Activated CD8-positive, alpha-beta T cell treated with anti-CD3 and anti-CD28 coated beads for 36 hours (primary cell): ENCODE measurements at regions not wholly inside any gene's neighbourhood (a gene's known extent, or its start where the extent isn't known, plus 50 kb on each side); places are given as distances from the start of the nearest gene placed in this dataset.

Experiments
- ATAC-seq: fragments of 200-7000 bp; cut with Tn5 transposase; one replicate; pipeline ENCODE4 v1.10.0; 2021; ENCODE audit warnings: mild to moderate bottlenecking, moderate library complexity
- CTCF ChIA-PET: fragments of 350-600 bp; sonication (Branson Sonifier 250); formaldehyde crosslinking; loops from one replicate; lab custom pipeline; 2021; ENCODE audit warnings: antibody characterized with exemption; lab: Charles Lee
- POLR2A ChIA-PET: fragments of 350-600 bp; sonication (Branson Sonifier 250); formaldehyde crosslinking; loops from one replicate; lab custom pipeline; 2021; ENCODE audit warnings: antibody characterized with exemption; lab: Charles Lee
- DNase-seq: peaks from one replicate; pipeline ENCODE4 v3.0.0-alpha.2; 2020
- H3K27ac Mint-ChIP-seq: one replicate; pipeline ENCODE4 v1.8.0; 2021; ENCODE audit warnings: mild to moderate bottlenecking, mixed read lengths
- H3K27me3 Mint-ChIP-seq: one replicate; pipeline ENCODE4 v1.8.0; 2021; ENCODE audit warnings: mixed read lengths
- H3K36me3 Mint-ChIP-seq: one replicate; pipeline ENCODE4 v1.8.0; 2021; ENCODE audit warnings: low read depth, mixed read lengths
- H3K4me1 Mint-ChIP-seq: one replicate; pipeline ENCODE4 v1.8.0; 2021; ENCODE audit warnings: low read depth, mixed read lengths
- H3K4me3 Mint-ChIP-seq: one replicate; pipeline ENCODE4 v1.8.0; 2021; ENCODE audit warnings: mild to moderate bottlenecking, moderate library complexity, mixed read lengths
- H3K9me3 Mint-ChIP-seq: one replicate; pipeline ENCODE4 v1.8.0; 2021; ENCODE audit warnings: mixed read lengths
- CTCF ChIP-seq: fragments of 200-600 bp; IDR thresholded peaks from one replicate; pipeline ENCODE4 v1.8.0; 2022; ENCODE audit warnings: antibody characterized with exemption, mild to moderate bottlenecking
- intact Hi-C: fragments of 100-400 bp; cut with micrococcal nuclease; formaldehyde crosslinking; loops from one replicate; pipeline ENCODE4 v1.10.0; 2022

- ChIA-PET POLR2A (no interaction called here), CTCF (no interaction called here)
- Mint-ChIP-seq H3K27me3 (no peaks in the 10 kb centered on the region), H3K36me3 (no peaks in the 10 kb centered on the region), H3K27ac (no peak overlapping the region), H3K9me3 (peaks cover 2% of the 10 kb centered on the region), H3K4me3 (no peak overlapping the region), H3K4me1 (no peaks in the 10 kb centered on the region)
- no peak for TF ChIP-seq CTCF
- DNase-seq (no peak), ATAC-seq (no peak)
- intact Hi-C loops, result no loop called here
Measured at GRCh38 chr6:85996034-85996375, 353.3 kb upstream of the SYNCRIP start.

- ChIA-PET POLR2A (no interaction called here), CTCF (no interaction called here)
- DNase-seq, result no peak
- no peak for TF ChIP-seq CTCF
- H3K4me3 Mint-ChIP-seq, result no peak overlapping the region
- H3K4me1 Mint-ChIP-seq, result no peaks in the 10 kb centered on the region
- intact Hi-C loops, result no loop called here
- H3K27ac Mint-ChIP-seq, result no peak overlapping the region
- H3K9me3 Mint-ChIP-seq, result peaks cover 2% of the 10 kb centered on the region
- H3K27me3 Mint-ChIP-seq, result no peaks in the 10 kb centered on the region
- no peak for ATAC-seq
- no peaks in the 10 kb centered on the region for H3K36me3 Mint-ChIP-seq
Measured at GRCh38 chr6:85995339-85996033, 352.8 kb upstream of the SYNCRIP start.

GRCh38 chr6:85986681-85987080, 344.0 kb upstream of the SYNCRIP start:
- ATAC-seq (no peak), DNase-seq (no peak)
- H3K36me3 Mint-ChIP-seq, result no peaks in the 10 kb centered on the region
- TF ChIP-seq CTCF, result no peak
- H3K4me3 Mint-ChIP-seq, result no peak overlapping the region
- intact Hi-C loops, result no loop called here
- H3K4me1 Mint-ChIP-seq, result no peaks in the 10 kb centered on the region
- POLR2A ChIA-PET, result no interaction called here
- H3K9me3 Mint-ChIP-seq, result peaks cover 20% of the 10 kb centered on the region
- CTCF ChIA-PET, result no interaction called here
- H3K27me3 Mint-ChIP-seq, result no peaks in the 10 kb centered on the region
- H3K27ac Mint-ChIP-seq, result no peak overlapping the region

GRCh38 chr6:85983032-85983659, 340.5 kb upstream of the SYNCRIP start:
- ATAC-seq (no peak), DNase-seq (no peak)
- Mint-ChIP-seq H3K9me3 (peaks cover 15% of the 10 kb centered on the region), H3K27ac (no peak overlapping the region), H3K36me3 (no peaks in the 10 kb centered on the region), H3K4me3 (no peak overlapping the region), H3K27me3 (no peaks in the 10 kb centered on the region), H3K4me1 (no peaks in the 10 kb centered on the region)
- TF ChIP-seq CTCF, result no peak
- ChIA-PET CTCF (no interaction called here), POLR2A (no interaction called here)
- intact Hi-C loops, result no loop called here

GRCh38 chr6:85977661-85978060, 335.0 kb upstream of the SYNCRIP start:
- Mint-ChIP-seq H3K27me3 (no peaks in the 10 kb centered on the region), H3K36me3 (no peaks in the 10 kb centered on the region), H3K4me1 (no peaks in the 10 kb centered on the region), H3K4me3 (no peak overlapping the region), H3K9me3 (no peaks in the 10 kb centered on the region), H3K27ac (no peak overlapping the region)
- ChIA-PET POLR2A (no interaction called here), CTCF (no interaction called here)
- ATAC-seq (no peak), DNase-seq (no peak)
- no peak for TF ChIP-seq CTCF
- intact Hi-C loops, result no loop called here
